Duodenal mucosa (tissue), 2 donors: ENCODE measurements at regions not wholly inside any gene's neighbourhood (a gene's known extent, or its start where the extent isn't known, plus 50 kb on each side); places are given as distances from the start of the nearest gene placed in this dataset.

ENCODE experiments used
- H3K27ac ChIP-seq: one replicate; pipeline ENCODE4 v1.7.0; 2013; ENCODE audit warnings: low read depth, low read length
- H3K27me3 ChIP-seq, 2 donors: one replicate each; pipeline ENCODE4 v1.7.0; 2013; ENCODE audit warnings: low read length in 2 of 2, control low read depth in 1 of 2; ENCODE audit not compliant: insufficient read depth in 2 of 2, control insufficient read depth in 1 of 2
- H3K36me3 ChIP-seq, 2 donors: one replicate each; pipeline ENCODE4 v1.7.0; 2013; ENCODE audit warnings: low read length in 2 of 2, control low read depth in 1 of 2; ENCODE audit not compliant: insufficient read depth in 2 of 2, control insufficient read depth in 1 of 2
- H3K4me1 ChIP-seq, 2 donors: one replicate each; pipeline ENCODE4 v1.7.0; 2013; ENCODE audit warnings: low read length in 2 of 2, control low read depth in 1 of 2; ENCODE audit not compliant: insufficient read depth in 2 of 2, control insufficient read depth in 1 of 2
- H3K4me3 ChIP-seq, 2 donors: one replicate each; pipeline ENCODE4 v1.7.0; 2013; ENCODE audit warnings: low read length in 2 of 2, low read depth in 1 of 2
- H3K9ac ChIP-seq, 2 donors: one replicate each; pipeline ENCODE4 v1.7.0; 2013; ENCODE audit warnings: low read length in 2 of 2, low read depth in 1 of 2
- H3K9me3 ChIP-seq, 2 donors: one replicate each; pipeline ENCODE4 v1.7.0; 2013; ENCODE audit warnings: low read length in 2 of 2, control low read depth in 1 of 2; ENCODE audit not compliant: control insufficient read depth in 1 of 2

- no peak overlapping the region for H3K27ac ChIP-seq
- H3K36me3 ChIP-seq: no peaks in the 10 kb centered on the region
- no peaks in the 10 kb centered on the region for H3K27me3 ChIP-seq
- no peaks in the 10 kb centered on the region for H3K4me1 ChIP-seq
- H3K4me3 ChIP-seq: no peak overlapping the region
- no peaks in the 10 kb centered on the region for H3K9me3 ChIP-seq
- no peak overlapping the region for H3K9ac ChIP-seq
Observed at GRCh38 chr2:220071696-220072095, 444.3 kb downstream of the SLC4A3 start.

GRCh38 chr2:220072669-220073220 lies 445.3 kb downstream of the SLC4A3 start:
- Histone ChIP-seq H3K4me1 (no peaks in the 10 kb centered on the region), H3K4me3 (no peak overlapping the region), H3K9ac (no peak overlapping the region), H3K36me3 (no peaks in the 10 kb centered on the region), H3K27me3 (no peaks in the 10 kb centered on the region), H3K27ac (no peak overlapping the region), H3K9me3 (no peaks in the 10 kb centered on the region)

- H3K9me3 ChIP-seq: no peaks in the 10 kb centered on the region
- H3K9ac ChIP-seq: no peak overlapping the region
- no peak overlapping the region for H3K4me3 ChIP-seq
- H3K4me1 ChIP-seq: no peaks in the 10 kb centered on the region
- no peaks in the 10 kb centered on the region for H3K36me3 ChIP-seq
- H3K27ac ChIP-seq: no peak overlapping the region
- H3K27me3 ChIP-seq: no peaks in the 10 kb centered on the region
Observed at GRCh38 chr2:220075835-220076234, 448.4 kb downstream of the SLC4A3 start.

- H3K4me1 ChIP-seq: no peaks in the 10 kb centered on the region
- H3K36me3 ChIP-seq: no peaks in the 10 kb centered on the region
- no peaks in the 10 kb centered on the region for H3K9me3 ChIP-seq
- H3K4me3 ChIP-seq: no peak overlapping the region
- H3K9ac ChIP-seq: no peak overlapping the region
- H3K27me3 ChIP-seq: no peaks in the 10 kb centered on the region
- H3K27ac ChIP-seq: no peak overlapping the region
Observed at GRCh38 chr2:220076734-220077133, 449.3 kb downstream of the SLC4A3 start.

- Histone ChIP-seq H3K27me3 (no peaks in the 10 kb centered on the region), H3K4me3 (no peak overlapping the region), H3K4me1 (no peaks in the 10 kb centered on the region), H3K27ac (no peak overlapping the region), H3K9ac (no peak overlapping the region), H3K36me3 (no peaks in the 10 kb centered on the region), H3K9me3 (no peaks in the 10 kb centered on the region)
Observed at GRCh38 chr2:220077488-220077887, 450.1 kb downstream of the SLC4A3 start.

GRCh38 chr2:220078439-220078838 lies 451.0 kb downstream of the SLC4A3 start:
- Histone ChIP-seq H3K9ac (no peak overlapping the region), H3K4me3 (no peak overlapping the region), H3K27me3 (no peaks in the 10 kb centered on the region), H3K4me1 (no peaks in the 10 kb centered on the region), H3K36me3 (no peaks in the 10 kb centered on the region), H3K27ac (no peak overlapping the region), H3K9me3 (no peaks in the 10 kb centered on the region)

GRCh38 chr2:220079595-220079994 lies 452.2 kb downstream of the SLC4A3 start:
- Histone ChIP-seq H3K4me1 (no peaks in the 10 kb centered on the region), H3K27ac (no peak overlapping the region), H3K27me3 (no peaks in the 10 kb centered on the region), H3K9ac (no peak overlapping the region), H3K9me3 (no peaks in the 10 kb centered on the region), H3K36me3 (no peaks in the 10 kb centered on the region), H3K4me3 (no peak overlapping the region)

- Histone ChIP-seq H3K27ac (no peak overlapping the region), H3K9me3 (no peaks in the 10 kb centered on the region), H3K4me3 (no peak overlapping the region), H3K27me3 (no peaks in the 10 kb centered on the region), H3K4me1 (no peaks in the 10 kb centered on the region), H3K9ac (no peak overlapping the region), H3K36me3 (no peaks in the 10 kb centered on the region)
Observed at GRCh38 chr2:220081171-220081570, 453.7 kb downstream of the SLC4A3 start.

- Histone ChIP-seq H3K9me3 (no peaks in the 10 kb centered on the region), H3K4me1 (no peaks in the 10 kb centered on the region)
Observed at GRCh38 chr2:220090050-220090449, 462.6 kb downstream of the SLC4A3 start.

GRCh38 chr2:220096406-220096805 lies 469.0 kb downstream of the SLC4A3 start:
- Histone ChIP-seq H3K9ac (no peak overlapping the region), H3K9me3 (no peaks in the 10 kb centered on the region), H3K4me3 (no peak overlapping the region), H3K27me3 (no peaks in the 10 kb centered on the region), H3K36me3 (no peaks in the 10 kb centered on the region), H3K4me1 (no peaks in the 10 kb centered on the region), H3K27ac (no peak overlapping the region)

More at GRCh38 chr2:220090050-220090449, 462.6 kb downstream of the SLC4A3 start:
- Histone ChIP-seq H3K4me3 (no peak overlapping the region), H3K27ac (no peak overlapping the region), H3K27me3 (no peaks in the 10 kb centered on the region), H3K36me3 (no peaks in the 10 kb centered on the region), H3K9ac (no peak overlapping the region)

- no peaks in the 10 kb centered on the region for H3K9me3 ChIP-seq
- no peaks in the 10 kb centered on the region for H3K27me3 ChIP-seq
- H3K9ac ChIP-seq: no peak overlapping the region
- no peaks in the 10 kb centered on the region for H3K4me1 ChIP-seq
- H3K36me3 ChIP-seq: no peaks in the 10 kb centered on the region
- H3K27ac ChIP-seq: no peak overlapping the region
- H3K4me3 ChIP-seq: no peak overlapping the region
Observed at GRCh38 chr2:220101980-220102379, 474.6 kb downstream of the SLC4A3 start.
